DOHH2 (cell line): ENCODE measurements at regions not wholly inside any gene's neighbourhood (a gene's known extent, or its start where the extent isn't known, plus 50 kb on each side); places are given as distances from the start of the nearest gene placed in this dataset.

Experiments used
- EZH2phosphoT487 ChIP-seq: fragments of 200-600 bp; sonication (generic); IDR thresholded peaks from 2 replicates; pipeline ENCODE4 v1.6.1; 2017; ENCODE audit warnings: borderline replicate concordance, mild to moderate bottlenecking, antibody characterized with exemption, low read length, moderate library complexity, mixed read lengths
- TF ChIP-seq, protein P1 (sequence below): fragments of 200-600 bp; sonication (generic); IDR thresholded peaks from one replicate; pipeline ENCODE4 v1.5.1; 2014; ENCODE audit warnings: antibody characterized with exemption, mild to moderate bottlenecking, low read depth, low read length; ENCODE audit not compliant: poor library complexity, severe bottlenecking

DNA sequence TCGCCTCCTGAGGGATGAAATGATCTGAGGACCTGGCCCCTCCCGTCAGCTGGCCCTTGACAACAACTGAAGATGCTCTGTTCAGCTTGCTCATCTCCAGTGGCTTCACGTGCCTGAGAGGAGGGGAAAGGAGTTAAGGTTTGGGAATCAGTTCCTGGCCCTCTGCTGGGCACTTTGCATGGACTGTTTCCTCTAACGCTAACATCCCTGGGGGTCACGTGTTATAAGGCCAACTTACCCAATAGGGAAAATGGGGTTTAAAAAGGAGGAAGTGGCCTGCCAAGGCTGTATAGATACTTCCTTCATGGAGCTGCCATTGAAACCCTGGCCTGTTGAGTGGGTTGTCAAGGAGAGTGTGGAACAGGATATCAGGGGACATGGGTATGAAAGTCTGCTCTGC, 65.6 kb downstream of the OR13H1 start:
- TF ChIP-seq, protein P1, sequence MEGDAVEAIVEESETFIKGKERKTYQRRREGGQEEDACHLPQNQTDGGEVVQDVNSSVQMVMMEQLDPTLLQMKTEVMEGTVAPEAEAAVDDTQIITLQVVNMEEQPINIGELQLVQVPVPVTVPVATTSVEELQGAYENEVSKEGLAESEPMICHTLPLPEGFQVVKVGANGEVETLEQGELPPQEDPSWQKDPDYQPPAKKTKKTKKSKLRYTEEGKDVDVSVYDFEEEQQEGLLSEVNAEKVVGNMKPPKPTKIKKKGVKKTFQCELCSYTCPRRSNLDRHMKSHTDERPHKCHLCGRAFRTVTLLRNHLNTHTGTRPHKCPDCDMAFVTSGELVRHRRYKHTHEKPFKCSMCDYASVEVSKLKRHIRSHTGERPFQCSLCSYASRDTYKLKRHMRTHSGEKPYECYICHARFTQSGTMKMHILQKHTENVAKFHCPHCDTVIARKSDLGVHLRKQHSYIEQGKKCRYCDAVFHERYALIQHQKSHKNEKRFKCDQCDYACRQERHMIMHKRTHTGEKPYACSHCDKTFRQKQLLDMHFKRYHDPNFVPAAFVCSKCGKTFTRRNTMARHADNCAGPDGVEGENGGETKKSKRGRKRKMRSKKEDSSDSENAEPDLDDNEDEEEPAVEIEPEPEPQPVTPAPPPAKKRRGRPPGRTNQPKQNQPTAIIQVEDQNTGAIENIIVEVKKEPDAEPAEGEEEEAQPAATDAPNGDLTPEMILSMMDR: no peak
- no peak for TF ChIP-seq EZH2phosphoT487
